Renal cortex interstitium (tissue), 11 donors: ENCODE measurements at regions not wholly inside any gene's neighbourhood (a gene's known extent, or its start where the extent isn't known, plus 50 kb on each side); places are given as distances from the start of the nearest gene placed in this dataset.

Experiments used
- DNase-seq, 11 donors: peaks; one replicate each; pipeline ENCODE4 v3.0.0-alpha.2; 2013; ENCODE audit warnings: low read depth in 9 of 11, low spot score in 4 of 11; ENCODE audit errors: extremely low read depth in 1 of 11

DNA sequence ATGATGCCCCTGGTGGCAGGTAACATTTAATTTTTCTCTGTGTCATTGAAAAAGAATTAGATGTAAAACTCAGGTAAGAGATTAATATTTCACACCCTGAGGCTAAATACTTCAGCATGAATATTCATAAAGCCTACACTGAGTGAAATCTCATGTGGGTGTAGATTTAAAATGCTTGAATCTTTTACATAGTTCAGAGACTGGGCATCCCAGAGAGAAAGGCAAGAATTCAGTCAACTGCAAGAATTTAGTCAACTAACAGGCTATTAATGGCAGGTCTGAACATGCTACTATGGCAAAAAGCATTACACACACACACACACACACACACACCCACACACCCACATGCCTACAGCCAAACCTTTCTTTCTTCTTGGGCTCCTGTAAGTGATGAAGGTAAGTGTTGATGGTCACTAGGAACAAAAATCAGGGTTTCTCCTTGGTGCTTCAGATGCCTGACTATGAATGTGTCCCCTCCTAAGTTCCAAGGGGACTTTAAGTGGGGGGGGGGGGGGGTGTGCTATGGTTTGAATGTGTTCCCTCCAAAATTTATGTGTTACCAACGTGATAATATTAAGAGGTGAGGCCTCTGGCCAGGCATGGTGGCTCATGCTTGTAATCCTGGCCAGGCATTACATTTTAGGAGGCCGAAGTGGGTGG is 63.7 kb upstream of the PSMD7 start:
- no peak for DNase-seq

DNA sequence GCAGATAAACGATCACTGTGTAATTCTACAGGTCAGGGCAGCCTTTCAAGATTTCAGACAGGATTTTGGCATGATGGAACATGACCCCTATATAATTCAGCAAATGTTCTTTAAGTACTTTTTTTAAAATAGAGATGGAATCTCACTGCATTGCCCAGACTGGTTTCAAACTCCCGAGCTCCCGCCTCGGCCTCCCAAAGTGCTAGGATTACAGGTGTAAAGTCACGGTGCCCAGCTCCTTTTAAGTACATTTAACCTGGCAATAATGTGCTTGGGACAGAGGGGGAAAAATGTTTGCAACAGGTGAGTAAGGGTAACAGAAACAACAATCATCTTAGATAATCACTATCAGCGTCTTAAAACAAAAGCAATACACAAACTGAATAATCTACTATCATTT is 66.5 kb upstream of the PSMD7 start:
- DNase-seq = no peak

DNA sequence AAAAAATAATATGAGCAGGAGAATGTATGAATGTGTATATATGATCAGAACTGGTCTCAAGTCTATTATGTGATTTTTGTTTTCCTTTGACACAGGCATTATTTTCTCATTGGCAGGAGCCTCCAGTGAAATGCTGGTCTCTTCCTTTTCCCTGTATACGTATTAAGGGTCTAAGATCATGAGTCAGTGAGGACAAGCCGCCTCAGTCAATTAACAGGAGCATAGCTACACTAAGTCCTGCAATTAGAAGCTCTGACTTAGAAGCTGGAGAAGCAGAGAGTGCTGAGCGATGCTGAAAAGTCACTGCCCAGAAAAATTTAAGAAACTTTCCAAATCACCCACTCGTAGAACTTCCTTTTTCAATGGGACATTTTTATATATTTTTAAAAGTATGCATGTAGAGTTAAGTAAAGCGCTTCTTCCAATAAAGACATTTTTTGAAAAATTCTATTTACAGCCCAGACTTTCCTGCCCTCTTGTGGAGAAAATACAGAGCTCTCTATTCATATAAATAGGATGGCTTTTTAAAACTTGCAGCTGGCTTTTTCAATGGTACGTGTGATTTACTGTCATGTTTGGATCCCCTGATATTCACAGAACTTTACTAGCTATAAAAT is 70.2 kb upstream of the PSMD7 start:
- DNase-seq = peak in 3 of 11 donors; percentile 5 to 20 (median 14)

GRCh38 chr16:74224828-74225612 is 71.6 kb upstream of the PSMD7 start:
- peak in 2 of 11 donors; percentile 11 for DNase-seq

DNA sequence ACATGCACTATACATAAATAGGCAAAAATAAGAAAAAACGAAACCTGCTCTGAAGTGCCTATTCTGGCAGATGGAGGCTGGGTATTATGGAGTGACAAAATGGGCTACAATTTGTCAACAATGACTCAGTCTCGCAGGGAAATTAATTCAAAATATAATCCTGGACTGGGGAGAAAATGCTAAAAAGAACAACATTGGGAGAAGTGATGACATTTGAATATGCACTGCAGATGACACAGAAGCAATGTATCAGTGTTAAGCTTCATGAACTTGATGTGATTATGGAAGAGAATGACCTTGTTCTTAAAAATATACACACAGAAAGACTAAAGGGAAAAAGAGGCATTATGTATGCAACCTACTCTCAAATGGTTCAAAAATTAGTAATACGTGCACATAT is 74.8 kb upstream of the PSMD7 start:
- no peak for DNase-seq

DNA sequence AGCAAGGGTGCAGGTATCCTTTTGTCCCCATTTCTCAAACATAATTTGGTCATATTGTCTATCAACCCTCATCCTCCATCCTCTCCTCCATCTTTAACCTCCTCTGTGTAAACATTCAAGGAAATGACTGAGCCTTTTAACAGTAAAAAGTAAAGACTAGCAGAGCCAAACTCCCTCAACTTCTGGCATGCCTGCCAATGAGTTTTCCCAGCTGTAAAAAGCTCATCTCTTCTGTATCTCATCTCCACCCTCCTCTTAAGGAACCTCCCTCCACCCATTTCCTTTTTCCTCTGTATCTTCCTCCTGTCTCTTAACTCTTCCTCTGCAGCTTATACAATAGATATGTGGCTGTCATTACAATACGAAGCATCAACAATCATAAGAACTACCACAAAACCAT is 76.9 kb upstream of the PSMD7 start:
- no peak for DNase-seq

GRCh38 chr16:74218871-74219270 is 77.7 kb upstream of the PSMD7 start:
- DNase-seq = no peak

GRCh38 chr16:74216319-74216718 is 80.3 kb upstream of the PSMD7 start:
- DNase-seq = no peak

- DNase-seq = no peak
These were observed 81.4 kb upstream of the PSMD7 start for GRCh38 chr16:74215249-74215648.

- no peak for DNase-seq
These were observed 83.2 kb upstream of the PSMD7 start for GRCh38 chr16:74213372-74213771.

DNA sequence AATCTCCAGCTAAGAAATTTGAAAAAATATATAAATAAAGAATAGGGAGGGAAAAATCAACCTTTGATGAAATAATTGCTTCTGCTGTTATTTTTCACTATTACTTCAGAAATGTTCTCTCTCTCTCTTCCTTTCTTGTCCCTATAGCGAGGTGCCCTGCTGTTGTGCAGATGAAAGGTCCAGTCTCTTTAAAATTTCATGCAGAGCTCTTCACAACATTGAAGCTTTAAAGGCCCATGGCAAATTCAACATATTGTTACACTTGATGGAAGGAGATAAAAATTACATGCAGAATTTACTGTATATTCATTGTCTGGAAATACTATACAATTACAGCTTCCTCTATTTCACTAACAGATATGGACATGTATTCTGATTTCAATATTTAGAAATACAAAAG is 86.4 kb upstream of the PSMD7 start:
- no peak for DNase-seq

GRCh38 chr16:74202009-74202408 is 94.6 kb upstream of the PSMD7 start:
- DNase-seq = no peak

DNA sequence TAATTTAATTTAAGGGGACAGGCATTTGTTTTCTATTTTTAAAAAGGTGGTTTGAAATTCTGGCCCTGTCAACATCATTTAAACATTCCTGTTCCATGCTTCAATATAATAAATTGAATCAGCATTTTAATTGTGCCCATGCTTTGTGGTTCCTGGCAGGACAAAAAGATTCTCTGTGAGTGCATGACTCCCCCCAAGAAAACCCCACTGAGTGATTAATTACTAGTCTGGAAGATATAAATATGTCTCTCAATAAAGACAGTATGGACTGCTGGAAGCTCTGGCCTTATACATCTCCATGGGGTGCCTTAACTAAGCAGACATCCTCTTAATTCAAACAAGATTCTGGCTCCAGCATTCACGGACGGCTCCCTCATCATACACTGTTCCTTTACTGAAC is 95.0 kb upstream of the PSMD7 start:
- no peak for DNase-seq

GRCh38 chr16:74200921-74201320 is 95.7 kb upstream of the PSMD7 start:
- DNase-seq = no peak

DNA sequence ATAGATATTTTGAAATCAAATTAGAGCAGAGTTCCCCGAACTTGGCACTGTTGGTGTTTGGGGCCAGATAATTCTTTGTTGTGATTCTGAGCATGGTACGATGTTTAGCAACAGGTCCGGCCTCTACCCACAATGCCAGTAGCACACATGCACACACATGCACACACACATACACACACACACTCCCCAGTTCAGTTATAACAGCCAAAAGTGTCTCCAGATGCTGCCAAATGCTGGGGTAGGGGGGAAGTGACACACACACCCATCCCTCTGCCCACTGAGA is 96.8 kb upstream of the PSMD7 start:
- no peak for DNase-seq

GRCh38 chr16:74199066-74199841 is 97.4 kb upstream of the PSMD7 start:
- DNase-seq = no peak

DNA sequence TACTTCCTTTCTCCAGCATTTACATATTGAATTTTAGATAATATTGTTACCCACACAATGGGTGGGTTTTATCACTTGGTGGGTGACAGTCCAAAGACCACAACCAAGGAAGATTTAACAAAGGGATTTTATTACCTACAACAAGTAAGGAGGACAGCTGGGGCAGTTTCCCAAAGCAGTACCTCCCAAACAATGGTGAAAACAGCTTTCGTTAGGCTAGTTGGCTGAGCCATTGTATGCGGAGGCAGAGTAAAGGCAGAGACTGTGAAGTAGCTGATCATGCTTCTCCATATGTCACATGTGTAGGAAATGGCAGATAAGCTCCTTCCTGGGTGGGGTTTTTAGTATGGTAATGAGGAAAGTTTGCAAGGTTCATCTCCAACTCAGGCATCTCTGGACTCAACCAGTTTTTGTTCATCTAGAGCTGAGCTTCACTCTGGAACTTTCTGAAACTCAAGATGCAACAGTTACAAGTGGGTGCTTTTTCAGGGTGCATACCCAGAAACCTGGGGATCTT is 104.3 kb upstream of the PSMD7 start:
- no peak for DNase-seq

- no peak for DNase-seq
These were observed 106.3 kb upstream of the PSMD7 start for GRCh38 chr16:74190292-74190691.

DNA sequence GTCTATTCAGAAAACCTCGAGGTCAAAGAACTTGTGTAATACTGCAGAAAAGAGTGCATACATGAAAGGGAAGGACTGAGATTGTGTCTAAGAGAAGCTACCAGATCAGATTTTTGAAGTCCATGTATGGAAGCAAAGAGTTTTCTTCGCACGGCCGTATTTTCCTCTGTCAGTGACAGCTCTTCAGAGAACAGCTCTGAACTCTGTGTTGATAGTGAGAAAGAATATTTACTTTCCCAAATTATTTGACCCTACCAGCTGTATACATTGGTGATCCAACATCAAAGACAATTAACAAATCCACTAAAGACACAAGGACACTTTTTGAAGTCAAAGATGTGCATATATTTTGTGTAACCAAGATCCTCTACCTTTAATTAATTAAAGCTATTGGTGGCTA is 107.8 kb upstream of the PSMD7 start:
- DNase-seq = no peak

- peak in 2 of 11 donors; percentile 8 to 18 for DNase-seq
These were observed 110.0 kb upstream of the PSMD7 start for GRCh38 chr16:74186561-74186971.
